ENCODE measurements at regions not wholly inside any gene's neighbourhood (a gene's known extent, or its start where the extent isn't known, plus 50 kb on each side); places are given as distances from the start of the nearest gene placed in this dataset.

GRCh38 chr10:4691301-4691700 lies 134.7 kb upstream of the AKR1E2 start:
- ATAC-seq (no peak), DNase-seq (ENCODE audit: low read depth, low spot score) (no peak)
- CTCF ChIA-PET: no interaction called here
- TF ChIP-seq REST (IDR thresholded peaks at IDR 0.05; ENCODE audit: insufficient read depth in 1 of 2, low read depth in 2 of 2, low read length in 1 of 2) (no peak), POLR2AphosphoS5 (IDR thresholded peaks at IDR 0.05; ENCODE audit: low read depth, low read length) (no peak), TCF7L2 (IDR thresholded peaks at IDR 0.05; ENCODE audit: low read depth, low read length) (no peak), SIN3A (IDR thresholded peaks at IDR 0.05; ENCODE audit: borderline replicate concordance, insufficient read depth, low read depth, low read length) (no peak), CTCF (IDR thresholded peaks at IDR 0.05) (no peak)
- Histone ChIP-seq H3K36me3 (ENCODE audit: control insufficient read depth, insufficient read depth, low read length) (no peaks in the 10 kb centered on the region), H3K4me3 (ENCODE audit: low read depth in 2 of 2, low read length in 2 of 2) (no peak overlapping the region), H3K9me3 (ENCODE audit: control insufficient read depth, insufficient read depth, low read depth, low read length) (peaks cover 28% of the 10 kb centered on the region; the same call in 1 of the 2 replicates), H3K4me1 (ENCODE audit: control insufficient read depth, insufficient read depth, low read length) (peaks cover 7% of the 10 kb centered on the region), H3K27ac (ENCODE audit: low read length) (peak overlapping the region; percentile 14; the same call in 1 of the 2 replicates), H3K27me3 (ENCODE audit: control insufficient read depth, insufficient read depth, low read length) (no peaks in the 10 kb centered on the region)
- POLR2A ChIA-PET: interaction anchor here (0.6 to 0.8 kb wide), 2 partner anchors 13 to 791 kb away, joined by 4 to 5 read pairs; no protein-coding TSS in a partner anchor
- BruUV-seq (replicated peaks): no TSS peak
- in situ Hi-C loops (cut with HindIII; ENCODE audit: low pct_unique_long_range_greater_than_20kb, low sequenced_read_pairs) (no loop called here), intact Hi-C loops (cut with micrococcal nuclease; ENCODE audit: unreplicated experiment) (no loop called here)

- peaks cover 15% of the 10 kb centered on the region for H3K4me1 ChIP-seq (ENCODE audit: control insufficient read depth, insufficient read depth, low read length)
- CTCF ChIA-PET: no interaction called here
- in situ Hi-C loops (cut with HindIII; ENCODE audit: low pct_unique_long_range_greater_than_20kb, low sequenced_read_pairs) (no loop called here), intact Hi-C loops (cut with micrococcal nuclease; ENCODE audit: unreplicated experiment) (no loop called here)
- no peak for DNase-seq (ENCODE audit: low read depth, low spot score)
- no peak for ATAC-seq
- no peak overlapping the region for H3K4me3 ChIP-seq (ENCODE audit: low read depth in 2 of 2, low read length in 2 of 2)
- POLR2A ChIA-PET: interaction anchor here (0.5 to 0.7 kb wide), 2 partner anchors 12 to 99 kb away, joined by 3 to 11 read pairs; no protein-coding TSS in a partner anchor
- no TSS peak for BruUV-seq (replicated peaks)
- TF ChIP-seq SIN3A (IDR thresholded peaks at IDR 0.05; ENCODE audit: borderline replicate concordance, insufficient read depth, low read depth, low read length) (no peak), REST (IDR thresholded peaks at IDR 0.05; ENCODE audit: insufficient read depth in 1 of 2, low read depth in 2 of 2, low read length in 1 of 2) (no peak), CTCF (IDR thresholded peaks at IDR 0.05) (no peak), POLR2AphosphoS5 (IDR thresholded peaks at IDR 0.05; ENCODE audit: low read depth, low read length) (no peak), TCF7L2 (IDR thresholded peaks at IDR 0.05; ENCODE audit: low read depth, low read length) (no peak)
- peaks cover 21% of the 10 kb centered on the region; the same call in 1 of the 2 replicates for H3K9me3 ChIP-seq (ENCODE audit: control insufficient read depth, insufficient read depth, low read depth, low read length)
- H3K27me3 ChIP-seq (ENCODE audit: control insufficient read depth, insufficient read depth, low read length): no peaks in the 10 kb centered on the region
- H3K36me3 ChIP-seq (ENCODE audit: control insufficient read depth, insufficient read depth, low read length): no peaks in the 10 kb centered on the region
- peak overlapping the region; percentile 89 for H3K27ac ChIP-seq (ENCODE audit: low read length)
Observed at GRCh38 chr10:4688601-4689000, 137.4 kb upstream of the AKR1E2 start.

All from Panc1 (cell line).